Peyer's patch (tissue), 4 donors: ENCODE measurements at regions not wholly inside any gene's neighbourhood (a gene's known extent, or its start where the extent isn't known, plus 50 kb on each side); places are given as distances from the start of the nearest gene placed in this dataset.

ENCODE experiments used
- DNase-seq, 3 donors: peaks; one replicate each; pipeline ENCODE4 v3.0.0-alpha.2; 2017 to 2019
- H3K27ac ChIP-seq, 4 donors: fragments of 200-600 bp; sonication (generic); one replicate each; pipeline ENCODE4 v1.5.1; 2016 to 2019
- H3K27me3 ChIP-seq, 2 donors: fragments of 200-600 bp; sonication (generic); one replicate each; pipeline ENCODE4 v1.5.1; 2019
- H3K36me3 ChIP-seq, 3 donors: fragments of 200-600 bp; sonication (generic); one replicate each; pipeline ENCODE4 v1.5.1; 2016 to 2019
- H3K4me1 ChIP-seq, 4 donors: fragments of 200-600 bp; sonication (generic); one replicate each; pipeline ENCODE4 v1.5.1; 2016 to 2019
- H3K4me3 ChIP-seq, 4 donors: fragments of 200-600 bp; sonication (generic); 1 replicate in 3 of 4; 2 replicates in 1 of 4; pipeline ENCODE4 v1.5.1; 2016 to 2019; ENCODE audit warnings: mild to moderate bottlenecking in 1 of 4
- H3K9me3 ChIP-seq, 4 donors: fragments of 200-600 bp; sonication (generic); one replicate each; pipeline ENCODE4 v1.5.1; 2016 to 2019; ENCODE audit warnings: mild to moderate bottlenecking in 1 of 4
- POLR2A ChIP-seq, 2 donors: fragments of 450-650 bp; IDR thresholded peaks; one replicate each; pipeline ENCODE4 v1.5.1; 2017; ENCODE audit warnings: antibody characterized with exemption in 2 of 2, mild to moderate bottlenecking in 2 of 2, moderate library complexity in 2 of 2
- TF ChIP-seq, protein P1 (sequence below), 6 experiments: fragments of 450-650 bp in 4 of 6; fragments of 200-600 bp in 2 of 6; sonication (generic) in 1 of 6; IDR thresholded peaks; one replicate each; pipeline ENCODE4 v1.5.1; 2017 to 2019; ENCODE audit warnings: antibody characterized with exemption in 6 of 6, mild to moderate bottlenecking in 3 of 6, moderate library complexity in 1 of 6

DNA sequence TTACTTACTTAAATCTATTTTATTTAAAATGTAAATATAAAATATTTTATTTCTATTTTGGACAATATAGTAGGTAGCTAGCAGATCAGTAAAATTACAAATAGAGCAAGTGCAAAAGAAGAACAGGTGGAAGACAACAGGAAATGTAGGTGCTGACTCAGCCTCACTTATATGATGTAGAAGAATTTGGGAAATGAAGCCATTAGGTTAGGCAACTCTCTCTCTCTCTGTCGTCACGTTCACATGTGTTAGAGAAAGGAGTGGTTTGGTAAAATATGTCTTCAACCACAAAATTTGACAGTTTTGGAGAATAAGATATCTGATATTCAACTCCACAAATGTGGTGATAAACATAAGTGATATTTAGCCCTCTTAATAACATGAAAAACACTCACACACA, 532.5 kb upstream of the KCNMB2 start:
- no peak overlapping the region for H3K27ac ChIP-seq
- no peaks in the 10 kb centered on the region for H3K9me3 ChIP-seq
- H3K4me3 ChIP-seq = no peak overlapping the region
- H3K4me1 ChIP-seq = no peaks in the 10 kb centered on the region
- no peaks in the 10 kb centered on the region for H3K27me3 ChIP-seq
- H3K36me3 ChIP-seq = no peaks in the 10 kb centered on the region
- no peak for DNase-seq
- TF ChIP-seq POLR2A (IDR thresholded peaks at IDR 0.05) = no peak
- TF ChIP-seq, protein P1, sequence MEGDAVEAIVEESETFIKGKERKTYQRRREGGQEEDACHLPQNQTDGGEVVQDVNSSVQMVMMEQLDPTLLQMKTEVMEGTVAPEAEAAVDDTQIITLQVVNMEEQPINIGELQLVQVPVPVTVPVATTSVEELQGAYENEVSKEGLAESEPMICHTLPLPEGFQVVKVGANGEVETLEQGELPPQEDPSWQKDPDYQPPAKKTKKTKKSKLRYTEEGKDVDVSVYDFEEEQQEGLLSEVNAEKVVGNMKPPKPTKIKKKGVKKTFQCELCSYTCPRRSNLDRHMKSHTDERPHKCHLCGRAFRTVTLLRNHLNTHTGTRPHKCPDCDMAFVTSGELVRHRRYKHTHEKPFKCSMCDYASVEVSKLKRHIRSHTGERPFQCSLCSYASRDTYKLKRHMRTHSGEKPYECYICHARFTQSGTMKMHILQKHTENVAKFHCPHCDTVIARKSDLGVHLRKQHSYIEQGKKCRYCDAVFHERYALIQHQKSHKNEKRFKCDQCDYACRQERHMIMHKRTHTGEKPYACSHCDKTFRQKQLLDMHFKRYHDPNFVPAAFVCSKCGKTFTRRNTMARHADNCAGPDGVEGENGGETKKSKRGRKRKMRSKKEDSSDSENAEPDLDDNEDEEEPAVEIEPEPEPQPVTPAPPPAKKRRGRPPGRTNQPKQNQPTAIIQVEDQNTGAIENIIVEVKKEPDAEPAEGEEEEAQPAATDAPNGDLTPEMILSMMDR (IDR thresholded peaks at IDR 0.05) = no peak

DNA sequence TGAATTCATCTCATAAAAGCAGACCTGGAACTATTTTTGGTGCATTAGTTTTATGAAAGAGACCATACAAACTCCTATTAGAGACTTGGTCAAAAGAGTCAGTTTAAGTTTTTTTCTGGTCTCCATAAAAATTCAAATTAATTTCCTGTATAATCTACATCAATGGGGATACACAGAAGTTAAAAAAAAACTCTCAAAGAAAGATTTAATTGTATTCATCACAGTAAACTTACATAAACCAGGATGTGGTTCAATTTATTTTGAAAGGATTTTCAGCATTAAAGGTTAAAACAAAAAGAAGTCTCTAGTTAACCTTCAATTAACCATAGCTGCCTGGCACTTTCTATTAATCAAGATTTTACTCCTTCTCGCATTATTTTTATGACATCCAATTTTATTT, 530.3 kb upstream of the KCNMB2 start:
- Histone ChIP-seq H3K36me3 (no peaks in the 10 kb centered on the region), H3K4me1 (no peaks in the 10 kb centered on the region), H3K27me3 (no peaks in the 10 kb centered on the region), H3K4me3 (no peak overlapping the region), H3K9me3 (no peaks in the 10 kb centered on the region), H3K27ac (no peak overlapping the region)
- no peak for DNase-seq
- TF ChIP-seq, protein P1 (IDR thresholded peaks at IDR 0.05) = no peak
- no peak for TF ChIP-seq POLR2A (IDR thresholded peaks at IDR 0.05)

DNA sequence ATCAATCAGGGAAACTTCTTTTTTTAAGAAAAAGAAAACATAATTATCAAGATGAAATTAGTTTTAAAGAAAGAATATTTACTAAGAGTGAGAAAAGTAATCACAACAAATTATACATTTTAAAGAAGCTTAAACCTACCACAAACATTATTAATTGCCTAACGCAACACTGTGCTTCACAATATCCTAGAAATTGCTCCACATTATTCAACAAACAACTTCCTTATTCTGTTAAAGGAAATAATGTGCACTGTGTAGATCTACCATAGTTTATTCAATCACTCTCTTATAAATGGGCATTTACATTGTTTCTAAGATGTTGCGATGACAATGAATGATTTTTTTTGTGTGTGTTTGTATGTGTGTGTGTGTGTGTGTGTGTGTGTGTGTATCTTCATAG, 525.9 kb upstream of the KCNMB2 start:
- no peak overlapping the region for H3K27ac ChIP-seq
- DNase-seq = no peak
- TF ChIP-seq POLR2A (IDR thresholded peaks at IDR 0.05) = no peak
- TF ChIP-seq, protein P1 (IDR thresholded peaks at IDR 0.05) = no peak
- H3K27me3 ChIP-seq = no peaks in the 10 kb centered on the region
- H3K4me1 ChIP-seq = no peaks in the 10 kb centered on the region
- no peaks in the 10 kb centered on the region for H3K36me3 ChIP-seq
- no peaks in the 10 kb centered on the region for H3K9me3 ChIP-seq
- H3K4me3 ChIP-seq = no peak overlapping the region

DNA sequence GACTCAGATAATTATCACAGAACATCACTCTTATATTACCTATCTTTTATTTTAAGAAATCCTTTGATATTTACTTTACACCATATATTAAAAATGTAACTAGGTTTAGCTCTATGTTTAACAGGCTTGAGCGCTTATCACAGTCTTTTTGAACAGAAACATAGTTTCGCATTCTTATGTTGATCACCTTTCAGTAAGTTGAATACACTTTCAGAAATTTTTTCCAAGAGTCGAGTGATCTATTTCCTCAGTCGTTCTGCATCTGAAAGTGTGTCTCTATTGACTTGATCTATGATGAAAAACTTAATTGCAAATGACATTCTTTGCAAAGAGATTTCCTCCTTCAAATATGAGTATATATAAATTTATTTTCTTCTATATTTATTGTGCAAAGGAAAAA, 516.6 kb upstream of the KCNMB2 start:
- Histone ChIP-seq H3K27ac (no peak overlapping the region), H3K36me3 (no peaks in the 10 kb centered on the region), H3K9me3 (no peaks in the 10 kb centered on the region), H3K27me3 (no peaks in the 10 kb centered on the region), H3K4me1 (no peaks in the 10 kb centered on the region), H3K4me3 (no peak overlapping the region)
- no peak for DNase-seq
- TF ChIP-seq POLR2A (IDR thresholded peaks at IDR 0.05) = no peak
- TF ChIP-seq, protein P1 (IDR thresholded peaks at IDR 0.05) = no peak

DNA sequence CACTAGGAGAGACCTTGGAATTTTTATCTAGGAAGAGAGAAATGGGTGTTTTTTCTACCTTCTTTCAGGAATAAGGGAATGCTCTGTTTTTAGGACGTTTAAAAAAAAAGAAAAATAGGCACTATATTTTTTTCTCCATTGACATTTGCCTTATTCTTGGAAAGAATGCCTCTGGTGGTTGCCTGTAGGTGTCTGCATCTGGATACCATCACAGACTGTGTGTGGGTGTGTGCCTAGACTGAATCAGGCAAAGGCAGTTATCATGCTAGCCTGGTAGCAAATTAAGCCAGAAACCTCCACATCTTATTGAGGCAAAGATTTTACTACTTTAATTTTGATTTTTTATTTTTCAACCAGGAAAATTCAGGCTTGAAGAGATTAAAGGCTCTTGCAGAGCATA, 513.6 kb upstream of the KCNMB2 start:
- DNase-seq = no peak
- no peaks in the 10 kb centered on the region for H3K4me1 ChIP-seq
- H3K4me3 ChIP-seq = no peak overlapping the region
- H3K9me3 ChIP-seq = no peaks in the 10 kb centered on the region
- H3K27ac ChIP-seq = no peak overlapping the region
- H3K36me3 ChIP-seq = no peaks in the 10 kb centered on the region
- TF ChIP-seq, protein P1 (IDR thresholded peaks at IDR 0.05) = no peak
- no peak for TF ChIP-seq POLR2A (IDR thresholded peaks at IDR 0.05)
- H3K27me3 ChIP-seq = no peaks in the 10 kb centered on the region

DNA sequence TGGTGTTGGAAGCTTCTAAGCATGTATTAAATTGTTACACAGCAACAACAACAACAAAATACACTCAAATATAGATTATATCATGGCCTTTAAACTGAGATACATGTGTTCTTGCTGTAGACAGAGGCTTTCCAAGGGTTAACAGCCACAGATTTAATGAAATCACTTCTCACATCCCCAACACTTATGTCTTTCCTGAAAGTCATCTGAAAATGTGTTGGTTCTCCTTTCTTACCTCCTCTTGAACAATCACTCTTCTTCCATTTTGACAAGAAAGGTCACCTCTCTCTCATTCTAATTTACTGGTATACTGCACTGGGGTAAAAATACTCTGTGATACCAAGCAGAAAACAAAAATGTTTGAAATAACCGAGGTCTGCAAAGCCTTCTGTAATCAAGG, 507.3 kb upstream of the KCNMB2 start:
- Histone ChIP-seq H3K36me3 (no peaks in the 10 kb centered on the region), H3K27ac (no peak overlapping the region), H3K27me3 (no peaks in the 10 kb centered on the region), H3K4me3 (no peak overlapping the region), H3K9me3 (no peaks in the 10 kb centered on the region), H3K4me1 (no peaks in the 10 kb centered on the region)
- TF ChIP-seq, protein P1 (IDR thresholded peaks at IDR 0.05) = no peak
- TF ChIP-seq POLR2A (IDR thresholded peaks at IDR 0.05) = no peak
- no peak for DNase-seq
